ENCODE measurements at regions not wholly inside any gene's neighbourhood (a gene's known extent, or its start where the extent isn't known, plus 50 kb on each side); places are given as distances from the start of the nearest gene placed in this dataset.
A peak's percentile ranks its signal among the peaks of the same experiment; 100 is the strongest.
"Not testable (repeated sequence)": the region's sequence is repeated elsewhere in the genome, so short reads cannot be mapped to it uniquely, and the experiment has no call there.

- no peak for DNase-seq (ENCODE audit: low spot score)
Measured at GRCh38 chr3:174336784-174337183, 522.4 kb upstream of the NAALADL2 start.

DNA sequence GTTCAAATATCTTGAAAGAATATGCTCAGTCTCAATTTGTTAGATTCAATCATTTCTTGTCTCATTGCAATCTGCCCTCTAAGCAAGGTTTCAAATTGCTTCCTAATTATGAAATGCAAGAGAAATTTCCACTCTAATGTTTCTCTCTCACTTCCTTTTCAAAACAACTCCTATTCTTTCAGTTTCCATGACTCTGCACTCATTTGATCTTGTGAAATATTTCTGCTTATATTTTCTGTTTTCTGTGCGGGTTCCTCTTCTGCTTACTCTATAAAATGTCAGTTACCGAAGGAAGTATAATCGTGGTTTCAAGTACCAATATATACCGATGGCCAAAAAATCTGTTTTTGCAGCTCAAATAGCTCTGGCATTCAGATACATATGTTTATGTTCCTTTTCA, 521.9 kb upstream of the NAALADL2 start:
- DNase-seq (ENCODE audit: low spot score) = no peak

DNA sequence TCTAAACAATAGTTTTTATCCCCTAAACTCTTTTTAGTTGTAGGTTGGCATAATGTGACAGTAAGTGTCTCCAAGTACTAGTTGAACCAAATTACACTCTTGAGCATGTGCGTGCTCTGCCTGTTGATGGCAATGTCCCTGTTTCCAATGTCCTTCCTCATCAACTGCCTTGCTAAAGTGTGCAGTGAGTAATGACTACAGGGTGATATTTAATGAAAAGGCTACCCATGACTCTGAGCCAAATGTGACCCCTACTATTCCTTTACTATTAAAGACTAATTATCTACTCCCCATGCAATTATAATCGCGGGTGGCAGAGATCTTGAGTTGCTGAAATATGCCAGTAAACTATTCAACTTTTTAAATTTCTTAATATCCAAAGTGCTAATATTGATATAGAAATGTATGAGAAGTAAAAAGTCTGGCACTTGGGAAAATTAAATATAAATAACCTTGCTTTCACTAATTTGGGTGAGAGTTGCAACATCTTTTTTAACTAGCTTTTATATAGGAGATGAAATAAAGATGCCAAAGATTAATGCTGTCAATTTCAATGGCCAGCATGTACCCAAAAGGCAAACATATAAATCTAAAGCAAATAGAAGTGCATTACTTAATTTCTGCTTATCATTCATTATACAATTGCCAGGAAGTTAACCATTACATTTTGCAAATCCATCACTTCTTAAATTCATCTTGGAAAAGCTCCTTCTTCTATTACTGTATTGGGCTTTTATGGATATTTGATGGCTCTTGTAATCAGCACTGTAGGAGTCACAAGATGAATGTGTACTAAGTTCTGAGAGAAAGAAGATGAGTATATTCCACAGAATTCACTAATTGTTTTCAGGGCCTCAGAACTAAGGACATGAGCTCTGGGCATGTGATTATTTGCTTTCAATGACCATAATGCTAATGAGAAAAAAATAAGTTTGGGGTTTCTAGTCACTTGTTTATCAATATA, 518.2 kb upstream of the NAALADL2 start:
- DNase-seq (ENCODE audit: low spot score) = no peak

- no peak for DNase-seq (ENCODE audit: low spot score)
Measured at GRCh38 chr3:174342171-174342570, 517.0 kb upstream of the NAALADL2 start.

GRCh38 chr3:174342941-174343501, 516.1 kb upstream of the NAALADL2 start:
- DNase-seq (ENCODE audit: low spot score) = no peak

DNA sequence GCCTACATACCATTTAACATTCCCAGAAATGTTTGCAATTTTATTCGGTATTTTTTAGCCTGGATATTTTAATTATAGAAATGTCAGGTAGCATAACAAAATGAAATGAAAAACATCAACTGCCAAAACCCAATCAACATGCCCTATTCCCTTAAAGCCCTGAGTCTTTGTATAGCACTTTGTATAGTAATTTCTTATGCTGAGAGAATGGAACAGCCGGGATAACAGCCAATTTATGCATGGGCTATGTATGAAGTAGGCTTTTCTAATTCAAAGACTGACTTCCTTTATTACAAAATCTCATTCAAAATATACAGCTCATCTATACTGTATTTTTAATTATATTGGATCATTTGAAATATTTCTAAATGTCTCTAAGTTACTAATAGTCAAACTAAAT, 513.0 kb upstream of the NAALADL2 start:
- no peak for DNase-seq (ENCODE audit: low spot score)

- no peak for DNase-seq (ENCODE audit: low spot score)
Measured at GRCh38 chr3:174346571-174346970, 512.6 kb upstream of the NAALADL2 start.

DNA sequence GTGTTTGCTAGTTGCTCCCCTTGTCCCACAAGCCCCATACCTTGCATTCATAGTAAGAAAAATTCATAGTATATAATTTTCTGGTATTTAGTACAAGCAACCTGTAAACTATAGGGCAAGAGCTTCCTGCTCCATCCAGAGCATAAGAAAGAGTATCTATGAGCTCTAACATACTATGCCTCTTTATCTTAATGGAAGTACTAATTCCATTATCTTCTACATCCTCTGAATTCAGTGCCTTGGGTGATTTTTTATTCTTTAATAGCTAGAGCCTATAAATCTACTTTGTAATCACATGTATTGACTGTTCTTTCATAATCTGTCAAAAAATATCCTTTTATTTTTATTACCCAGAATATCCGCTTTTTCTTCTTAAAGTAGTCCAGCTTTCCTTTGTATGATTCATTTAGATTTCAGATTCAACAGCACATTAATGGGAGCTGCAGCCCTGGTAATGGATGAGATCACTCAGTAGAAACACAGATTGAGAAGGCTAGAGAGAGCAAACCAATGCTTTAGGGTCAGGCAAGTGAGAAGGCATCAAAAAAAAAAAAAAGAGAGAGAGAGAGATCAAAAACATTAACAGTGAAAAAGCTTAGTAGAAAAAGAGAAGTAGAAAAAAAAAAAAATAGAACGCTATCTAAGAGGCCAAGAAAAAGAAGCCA, 511.5 kb upstream of the NAALADL2 start:
- DNase-seq (ENCODE audit: low spot score) = no peak

- no peak for DNase-seq (ENCODE audit: low spot score)
Measured at GRCh38 chr3:174352227-174352626, 506.9 kb upstream of the NAALADL2 start.

GRCh38 chr3:174355505-174355904, 503.6 kb upstream of the NAALADL2 start:
- no peak for DNase-seq (ENCODE audit: low spot score)

- no peak for DNase-seq (ENCODE audit: low spot score)
Measured at GRCh38 chr3:174356596-174356995, 502.5 kb upstream of the NAALADL2 start.

GRCh38 chr3:174358252-174358651, 500.9 kb upstream of the NAALADL2 start:
- DNase-seq (ENCODE audit: low spot score) = no peak

DNA sequence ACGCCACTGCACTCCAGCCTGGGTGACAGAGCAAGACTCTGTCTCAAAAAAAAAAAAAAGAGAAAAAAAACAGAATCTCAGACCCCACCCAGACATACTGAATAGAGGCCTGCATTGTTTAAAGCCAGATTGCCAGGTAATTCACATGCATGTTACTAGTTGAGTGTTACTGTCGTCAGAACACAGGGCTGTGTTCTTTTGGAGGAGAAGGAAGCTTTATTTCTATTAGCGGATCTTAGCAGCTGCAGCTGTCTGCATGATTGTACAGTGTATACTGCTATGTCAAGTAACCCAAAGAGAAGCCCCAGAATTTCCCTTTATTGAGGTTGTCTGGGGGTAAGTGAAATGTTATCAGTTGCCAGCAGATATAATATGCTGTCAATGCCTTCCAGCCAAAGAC, 496.6 kb upstream of the NAALADL2 start:
- DNase-seq (ENCODE audit: low spot score) = no peak

GRCh38 chr3:174363256-174363655, 495.9 kb upstream of the NAALADL2 start:
- DNase-seq (ENCODE audit: low spot score) = no peak

DNA sequence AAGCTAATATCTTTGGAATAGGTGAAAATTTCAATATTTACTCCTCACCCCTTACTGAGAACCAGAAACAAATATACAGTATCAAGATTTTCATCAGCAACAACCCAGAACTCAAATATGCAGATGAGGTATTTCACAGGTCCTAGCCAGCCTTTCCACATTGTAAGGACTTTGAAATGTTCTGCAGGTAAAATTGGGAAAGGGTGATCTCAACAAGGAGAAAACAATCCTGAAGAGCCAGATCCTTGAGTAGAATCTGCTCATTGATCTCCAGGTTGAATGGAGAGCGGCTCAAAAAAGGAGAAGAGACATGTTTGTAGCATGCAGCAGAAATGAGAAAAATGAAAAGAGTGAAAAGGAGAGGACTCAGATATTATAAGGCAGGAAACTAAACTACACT, 493.3 kb upstream of the NAALADL2 start:
- no peak for DNase-seq (ENCODE audit: low spot score)

DNA sequence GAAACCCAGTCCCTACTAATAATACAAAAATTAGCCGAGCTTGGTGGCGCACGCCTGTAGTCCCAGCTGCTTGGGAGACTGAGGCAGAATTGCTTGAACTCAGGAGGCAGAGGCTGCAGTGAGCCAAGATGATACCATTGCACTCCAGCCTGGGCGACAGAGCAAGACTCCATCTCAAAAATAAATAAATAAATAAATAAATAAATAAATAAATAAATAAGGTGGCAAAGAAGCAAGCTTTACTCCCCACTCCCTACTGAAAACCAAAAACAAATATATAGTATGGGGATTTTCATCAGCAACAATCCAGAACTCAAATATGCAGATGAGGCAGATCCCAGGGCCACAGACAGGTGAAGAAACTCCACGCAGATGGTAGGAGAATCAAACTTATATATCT, 492.2 kb upstream of the NAALADL2 start:
- DNase-seq (ENCODE audit: low spot score) = not testable (repeated sequence)

DNA sequence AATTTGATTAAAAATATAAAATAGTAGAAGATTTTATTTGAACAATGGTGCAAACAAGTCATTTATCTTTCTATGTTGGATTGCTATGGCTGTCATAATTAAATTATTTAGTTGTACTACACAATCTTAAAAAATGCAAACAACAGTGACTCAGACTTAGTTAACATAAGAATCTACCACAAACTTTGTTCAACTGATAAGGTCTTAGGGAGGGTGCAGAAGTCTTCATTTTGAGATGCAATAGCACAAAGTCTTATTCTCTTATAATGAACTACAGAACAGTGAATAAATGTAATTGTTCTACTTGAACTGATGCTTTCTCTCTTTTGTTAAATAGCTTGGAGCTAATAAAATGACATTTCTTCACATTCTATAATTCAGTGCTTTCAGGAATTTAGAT, 482.8 kb upstream of the NAALADL2 start:
- no peak for DNase-seq (ENCODE audit: low spot score)

DNA sequence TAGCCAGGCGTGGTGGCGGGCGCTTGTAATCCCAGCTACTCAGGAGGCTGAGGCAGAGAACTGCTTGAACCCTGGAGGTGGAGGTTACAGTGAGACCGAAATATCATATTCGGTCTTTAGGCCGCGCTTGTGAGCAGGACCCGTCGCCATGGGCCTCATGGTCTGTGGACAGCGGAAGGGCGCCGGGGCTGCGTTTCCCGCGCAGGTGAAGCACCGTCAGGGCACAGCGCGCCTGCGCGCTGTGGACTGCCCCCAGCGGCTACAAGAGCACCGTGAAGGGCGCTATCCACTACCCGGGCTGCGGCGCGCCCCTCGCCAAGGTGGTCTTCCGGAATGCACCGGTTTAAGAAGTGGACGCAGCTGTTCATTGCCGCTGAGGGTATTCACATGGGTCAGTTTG, 482.0 kb upstream of the NAALADL2 start:
- DNase-seq (ENCODE audit: low spot score) = no peak

DNA sequence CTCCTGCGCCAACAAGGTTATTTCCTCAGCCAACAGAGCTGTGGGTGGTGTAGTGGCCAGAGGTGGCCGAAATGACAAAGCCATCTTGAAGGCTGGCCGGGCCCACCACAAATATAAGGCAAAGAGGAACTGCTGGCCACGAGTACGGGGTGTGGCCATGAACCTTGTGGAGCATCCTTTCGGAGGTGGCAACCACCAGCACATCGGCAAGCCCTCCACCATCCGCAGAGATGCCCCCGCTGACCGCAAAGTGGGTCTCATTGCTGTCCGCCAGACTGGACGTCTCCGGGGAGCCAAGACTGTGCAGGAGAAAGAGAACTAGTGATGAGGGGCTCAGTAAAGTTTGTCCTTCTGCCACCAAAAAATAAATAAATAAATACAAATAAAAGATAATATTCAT, 481.4 kb upstream of the NAALADL2 start:
- DNase-seq (ENCODE audit: low spot score) = no peak

DNA sequence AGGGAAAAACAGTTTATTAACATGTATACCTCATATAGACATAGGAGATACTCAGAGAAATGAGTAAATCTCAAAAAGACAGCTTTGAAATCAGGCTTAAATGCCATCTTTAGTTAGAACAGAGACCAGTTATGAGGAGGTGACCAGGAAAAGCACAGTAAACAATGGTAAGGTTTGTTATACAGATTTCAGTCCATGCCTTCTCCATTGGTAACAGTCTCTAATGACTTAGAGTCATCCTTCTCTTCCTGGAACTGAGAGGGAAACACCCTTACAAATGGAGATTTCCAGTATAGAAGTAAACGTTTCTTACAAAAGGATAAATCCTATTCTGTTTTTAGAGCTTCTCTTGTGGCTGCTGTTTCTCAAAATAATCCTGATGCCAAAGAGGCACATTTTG, 476.3 kb upstream of the NAALADL2 start:
- no peak for DNase-seq (ENCODE audit: low spot score)

DNA sequence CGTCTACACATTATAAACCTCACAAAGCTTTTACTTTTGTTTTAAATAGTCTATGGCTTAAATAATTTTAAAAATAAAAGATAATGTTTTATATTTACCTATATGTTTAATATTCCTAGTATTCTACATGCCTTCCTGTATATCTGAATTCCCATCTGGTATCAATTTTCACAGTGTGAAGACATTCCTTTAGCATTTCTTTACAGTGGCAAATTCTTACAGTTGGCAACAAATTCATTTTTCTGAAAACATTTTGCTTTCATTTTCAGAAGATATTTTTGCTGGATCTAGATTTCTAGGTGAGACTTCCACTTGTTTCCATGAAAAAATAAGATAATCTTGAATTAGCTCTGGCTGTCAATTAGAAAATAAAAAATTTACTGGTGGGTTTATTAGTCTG, 471.4 kb upstream of the NAALADL2 start:
- DNase-seq (ENCODE audit: low spot score) = no peak

DNA sequence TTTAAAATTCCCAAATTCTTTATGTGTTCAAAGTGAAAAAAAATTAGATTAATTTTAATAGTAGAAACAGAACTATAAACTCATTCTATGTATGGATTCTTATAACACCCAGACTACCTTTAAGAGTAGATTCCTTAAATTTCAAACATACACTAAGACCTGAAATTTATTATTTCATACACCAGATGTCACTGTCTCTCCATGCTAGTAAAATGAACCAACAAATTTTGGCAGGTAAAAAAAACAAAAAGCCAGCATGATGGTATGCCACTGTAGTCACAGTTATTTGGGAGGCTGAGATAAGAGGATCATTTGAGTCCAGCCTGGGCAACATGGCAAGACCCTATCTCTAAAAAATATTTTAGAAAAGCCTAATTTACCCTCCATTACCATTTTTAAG, 461.3 kb upstream of the NAALADL2 start:
- peak; percentile 1 for DNase-seq (ENCODE audit: low spot score)

- DNase-seq (ENCODE audit: low spot score) = no peak
Measured at GRCh38 chr3:174398761-174399160, 460.4 kb upstream of the NAALADL2 start.
